ENCODE measurements at regions not wholly inside any gene's neighbourhood (a gene's known extent, or its start where the extent isn't known, plus 50 kb on each side); places are given as distances from the start of the nearest gene placed in this dataset.

DNA sequence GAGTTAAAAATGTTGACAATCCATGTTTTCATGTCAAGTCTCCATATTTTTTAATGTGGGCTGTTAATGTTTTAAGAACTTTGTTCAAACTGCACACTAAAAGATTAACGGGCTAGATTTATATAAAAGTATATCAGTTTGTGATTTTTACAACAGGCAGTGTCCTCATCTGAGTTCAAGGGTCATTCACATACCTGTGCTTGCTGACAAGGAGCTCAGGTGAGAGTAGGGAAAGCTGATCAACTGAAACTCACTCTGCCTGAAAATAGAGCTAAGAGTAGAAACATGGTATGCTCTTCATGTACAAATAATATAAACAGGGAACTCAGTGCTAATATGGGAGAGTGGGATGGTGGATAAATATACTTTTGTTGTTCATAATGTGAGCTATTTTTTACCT, 102.3 kb upstream of the DKK2 start (continued):
- TF ChIP-seq, protein P1, sequence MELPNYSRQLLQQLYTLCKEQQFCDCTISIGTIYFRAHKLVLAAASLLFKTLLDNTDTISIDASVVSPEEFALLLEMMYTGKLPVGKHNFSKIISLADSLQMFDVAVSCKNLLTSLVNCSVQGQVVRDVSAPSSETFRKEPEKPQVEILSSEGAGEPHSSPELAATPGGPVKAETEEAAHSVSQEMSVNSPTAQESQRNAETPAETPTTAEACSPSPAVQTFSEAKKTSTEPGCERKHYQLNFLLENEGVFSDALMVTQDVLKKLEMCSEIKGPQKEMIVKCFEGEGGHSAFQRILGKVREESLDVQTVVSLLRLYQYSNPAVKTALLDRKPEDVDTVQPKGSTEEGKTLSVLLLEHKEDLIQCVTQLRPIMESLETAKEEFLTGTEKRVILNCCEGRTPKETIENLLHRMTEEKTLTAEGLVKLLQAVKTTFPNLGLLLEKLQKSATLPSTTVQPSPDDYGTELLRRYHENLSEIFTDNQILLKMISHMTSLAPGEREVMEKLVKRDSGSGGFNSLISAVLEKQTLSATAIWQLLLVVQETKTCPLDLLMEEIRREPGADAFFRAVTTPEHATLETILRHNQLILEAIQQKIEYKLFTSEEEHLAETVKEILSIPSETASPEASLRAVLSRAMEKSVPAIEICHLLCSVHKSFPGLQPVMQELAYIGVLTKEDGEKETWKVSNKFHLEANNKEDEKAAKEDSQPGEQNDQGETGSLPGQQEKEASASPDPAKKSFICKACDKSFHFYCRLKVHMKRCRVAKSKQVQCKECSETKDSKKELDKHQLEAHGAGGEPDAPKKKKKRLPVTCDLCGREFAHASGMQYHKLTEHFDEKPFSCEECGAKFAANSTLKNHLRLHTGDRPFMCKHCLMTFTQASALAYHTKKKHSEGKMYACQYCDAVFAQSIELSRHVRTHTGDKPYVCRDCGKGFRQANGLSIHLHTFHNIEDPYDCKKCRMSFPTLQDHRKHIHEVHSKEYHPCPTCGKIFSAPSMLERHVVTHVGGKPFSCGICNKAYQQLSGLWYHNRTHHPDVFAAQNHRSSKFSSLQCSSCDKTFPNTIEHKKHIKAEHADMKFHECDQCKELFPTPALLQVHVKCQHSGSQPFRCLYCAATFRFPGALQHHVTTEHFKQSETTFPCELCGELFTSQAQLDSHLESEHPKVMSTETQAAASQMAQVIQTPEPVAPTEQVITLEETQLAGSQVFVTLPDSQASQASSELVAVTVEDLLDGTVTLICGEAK (IDR thresholded peaks at IDR 0.05) = no peak
- TF ChIP-seq, protein P1 (CRISPR knock-in tag; IDR thresholded peaks at IDR 0.05) = no peak
- no peak for TF ChIP-seq ZNF143 (CRISPR knock-in tag; IDR thresholded peaks at IDR 0.05)
- TF ChIP-seq HDAC8 (tag; IDR thresholded peaks at IDR 0.05) = no peak
- TF ChIP-seq, protein P2, sequence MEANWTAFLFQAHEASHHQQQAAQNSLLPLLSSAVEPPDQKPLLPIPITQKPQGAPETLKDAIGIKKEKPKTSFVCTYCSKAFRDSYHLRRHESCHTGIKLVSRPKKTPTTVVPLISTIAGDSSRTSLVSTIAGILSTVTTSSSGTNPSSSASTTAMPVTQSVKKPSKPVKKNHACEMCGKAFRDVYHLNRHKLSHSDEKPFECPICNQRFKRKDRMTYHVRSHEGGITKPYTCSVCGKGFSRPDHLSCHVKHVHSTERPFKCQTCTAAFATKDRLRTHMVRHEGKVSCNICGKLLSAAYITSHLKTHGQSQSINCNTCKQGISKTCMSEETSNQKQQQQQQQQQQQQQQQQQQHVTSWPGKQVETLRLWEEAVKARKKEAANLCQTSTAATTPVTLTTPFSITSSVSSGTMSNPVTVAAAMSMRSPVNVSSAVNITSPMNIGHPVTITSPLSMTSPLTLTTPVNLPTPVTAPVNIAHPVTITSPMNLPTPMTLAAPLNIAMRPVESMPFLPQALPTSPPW (CRISPR knock-in tag; IDR thresholded peaks at IDR 0.05) = no peak
- TF ChIP-seq BCL6 (CRISPR knock-in tag; IDR thresholded peaks at IDR 0.05) = no peak
- no peak for TF ChIP-seq ZNF589 (CRISPR knock-in tag; IDR thresholded peaks at IDR 0.05; ENCODE audit: low read depth)

Measured in K562 (cell line).